ENCODE measurements at regions not wholly inside any gene's neighbourhood (a gene's known extent, or its start where the extent isn't known, plus 50 kb on each side); places are given as distances from the start of the nearest gene placed in this dataset.

GRCh38 chr20:62552613-62553012, 76.8 kb upstream of the GATA5 start:
- intact Hi-C loops (cut with DNase I): no loop called here
- H3K4me3 ChIP-seq (replicated peaks in 1 of 3): no peak overlapping the region
- no peaks in the 10 kb centered on the region for H3K9me3 ChIP-seq
- DNase-seq: no peak
- peaks cover 17% of the 10 kb centered on the region for H3K27me3 ChIP-seq
- TF ChIP-seq POLR2A (IDR thresholded peaks at IDR 0.05) (no peak), CTCF (IDR thresholded peaks at IDR 0.05) (no peak)
- WGBS, 2 donors: 68 to 72% methylated on average over 11 to 14 of the region's 14 CpGs
- H3K27ac ChIP-seq: no peak overlapping the region
- no peaks in the 10 kb centered on the region for H3K36me3 ChIP-seq
- H3K4me1 ChIP-seq: peaks cover 11 to 21% of the 10 kb centered on the region in 2 donors

- Histone ChIP-seq H3K4me1 (peaks cover 11 to 21% of the 10 kb centered on the region in 2 donors), H3K27ac (no peak overlapping the region), H3K36me3 (no peaks in the 10 kb centered on the region), H3K9me3 (no peaks in the 10 kb centered on the region), H3K27me3 (peaks cover 17% of the 10 kb centered on the region), H3K4me3 (replicated peaks in 1 of 3) (no peak overlapping the region)
- intact Hi-C loops (cut with DNase I): no loop called here
- TF ChIP-seq CTCF (IDR thresholded peaks at IDR 0.05): no peak
- TF ChIP-seq POLR2A (IDR thresholded peaks at IDR 0.05): no peak
- WGBS, 2 donors: 79 to 81% methylated on average over 31 to 32 of the region's 33 CpGs
- DNase-seq: no peak
Observed at GRCh38 chr20:62553136-62553837, 77.5 kb upstream of the GATA5 start.

- no peak for DNase-seq
- no peak overlapping the region for H3K27ac ChIP-seq
- 72 to 77% methylated on average over 7 of the region's 7 CpGs for WGBS, 2 donors
- peaks cover 11 to 21% of the 10 kb centered on the region in 2 donors for H3K4me1 ChIP-seq
- H3K27me3 ChIP-seq: peaks cover 17% of the 10 kb centered on the region
- intact Hi-C loops (cut with DNase I): no loop called here
- H3K4me3 ChIP-seq (replicated peaks in 1 of 3): no peak overlapping the region
- TF ChIP-seq POLR2A (IDR thresholded peaks at IDR 0.05): no peak
- TF ChIP-seq CTCF (IDR thresholded peaks at IDR 0.05): no peak
- H3K36me3 ChIP-seq: no peaks in the 10 kb centered on the region
- no peaks in the 10 kb centered on the region for H3K9me3 ChIP-seq
Observed at GRCh38 chr20:62553838-62554161, 78.0 kb upstream of the GATA5 start.

GRCh38 chr20:62554214-62554897, 78.6 kb upstream of the GATA5 start:
- Histone ChIP-seq H3K27me3 (peaks cover 17% of the 10 kb centered on the region), H3K4me3 (replicated peaks in 1 of 3) (no peak overlapping the region), H3K9me3 (no peaks in the 10 kb centered on the region), H3K36me3 (no peaks in the 10 kb centered on the region), H3K4me1 (peaks cover 11 to 21% of the 10 kb centered on the region in 2 donors), H3K27ac (no peak overlapping the region)
- DNase-seq: no peak
- intact Hi-C loops (cut with DNase I): no loop called here
- TF ChIP-seq POLR2A (IDR thresholded peaks at IDR 0.05) (no peak), CTCF (IDR thresholded peaks at IDR 0.05) (no peak)
- WGBS, 2 donors: 64 to 74% methylated on average over 30 to 32 of the region's 35 CpGs

GRCh38 chr20:62554898-62555641, 79.3 kb upstream of the GATA5 start:
- no peak overlapping the region for H3K27ac ChIP-seq
- no peak for DNase-seq
- no peak overlapping the region for H3K4me3 ChIP-seq (replicated peaks in 1 of 3)
- peaks cover 16% of the 10 kb centered on the region for H3K27me3 ChIP-seq
- TF ChIP-seq CTCF (IDR thresholded peaks at IDR 0.05) (no peak), POLR2A (IDR thresholded peaks at IDR 0.05) (no peak)
- WGBS, 2 donors: 85 to 90% methylated on average over 25 of the region's 27 CpGs
- H3K9me3 ChIP-seq: no peaks in the 10 kb centered on the region
- no peaks in the 10 kb centered on the region for H3K36me3 ChIP-seq
- intact Hi-C loops (cut with DNase I): no loop called here
- H3K4me1 ChIP-seq: peaks cover 10 to 18% of the 10 kb centered on the region in 2 donors
